ENCODE measurements at regions not wholly inside any gene's neighbourhood (a gene's known extent, or its start where the extent isn't known, plus 50 kb on each side); places are given as distances from the start of the nearest gene placed in this dataset.

DNA sequence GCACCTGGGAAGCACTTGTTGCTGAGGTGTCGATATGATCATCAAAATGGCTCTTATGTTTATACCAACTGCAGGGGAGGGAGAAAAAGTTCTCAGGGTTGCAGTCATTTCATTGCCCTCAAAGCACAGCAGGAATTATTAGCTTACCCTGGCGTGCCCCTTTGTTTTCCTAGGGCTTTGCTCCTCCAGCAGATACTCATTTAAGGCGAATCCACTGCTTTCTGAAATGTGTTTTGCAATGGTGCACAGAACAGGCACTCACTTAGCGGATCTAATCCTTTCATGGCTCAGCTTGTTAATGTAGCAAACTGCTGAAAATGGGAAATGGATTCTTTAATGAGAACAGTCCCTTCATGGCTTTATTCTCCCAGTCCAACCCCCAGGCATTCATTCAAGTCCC is 76.7 kb downstream of the NKX2-1 start:
- Histone ChIP-seq H3K4me1 (ENCODE audit: control insufficient read depth in 3 of 3, insufficient read depth in 2 of 3, low read depth in 1 of 3, low read length in 2 of 3) (no peaks in the 10 kb centered on the region), H3K27me3 (ENCODE audit: control insufficient read depth in 3 of 3, insufficient read depth in 3 of 3, low read length in 3 of 3) (peaks cover 0 to 5% (median 0%) of the 10 kb centered on the region in 3 donors), H3K36me3 (ENCODE audit: control insufficient read depth in 3 of 3, insufficient read depth in 2 of 3, low read depth in 1 of 3, low read length in 3 of 3) (no peaks in the 10 kb centered on the region), H3K9me3 (ENCODE audit: control insufficient read depth in 2 of 2, insufficient read depth in 1 of 2, low read depth in 1 of 2, low read length in 1 of 2) (no peaks in the 10 kb centered on the region), H3K27ac (ENCODE audit: low read depth in 1 of 3, low read length in 2 of 3) (no peak overlapping the region), H3K4me3 (ENCODE audit: low read depth in 1 of 3, low read length in 3 of 3) (no peak overlapping the region)
- no peak for DNase-seq
- no peak for FAIRE-seq
- 30 to 38% (median 36%) methylated on average over 4 of the region's 4 CpGs for WGBS, 3 donors

DNA sequence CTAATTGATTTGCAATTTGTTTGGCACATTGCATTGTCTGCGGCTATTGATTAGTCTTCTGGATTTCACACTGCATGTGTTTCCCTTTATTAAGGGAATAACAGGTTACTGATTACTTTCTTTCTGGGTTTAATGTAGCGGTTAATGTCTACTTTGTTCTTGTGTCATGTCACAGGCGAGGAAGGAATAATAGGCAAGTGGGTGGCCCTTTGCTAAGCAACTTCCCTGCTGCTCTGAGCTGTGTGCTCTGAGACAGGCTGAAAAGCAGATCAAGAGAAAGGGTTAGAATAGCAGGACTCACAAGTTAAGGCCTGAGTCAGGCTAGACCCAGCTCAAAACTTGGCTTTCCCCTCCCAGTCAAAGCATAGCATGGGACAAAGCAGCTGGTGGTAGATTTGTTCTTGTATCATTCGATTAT is 77.2 kb downstream of the NKX2-1 start:
- DNase-seq = no peak
- no peak for FAIRE-seq
- 58 to 59% (median 59%) methylated on average over 4 of the region's 4 CpGs for WGBS, 3 donors

DNA sequence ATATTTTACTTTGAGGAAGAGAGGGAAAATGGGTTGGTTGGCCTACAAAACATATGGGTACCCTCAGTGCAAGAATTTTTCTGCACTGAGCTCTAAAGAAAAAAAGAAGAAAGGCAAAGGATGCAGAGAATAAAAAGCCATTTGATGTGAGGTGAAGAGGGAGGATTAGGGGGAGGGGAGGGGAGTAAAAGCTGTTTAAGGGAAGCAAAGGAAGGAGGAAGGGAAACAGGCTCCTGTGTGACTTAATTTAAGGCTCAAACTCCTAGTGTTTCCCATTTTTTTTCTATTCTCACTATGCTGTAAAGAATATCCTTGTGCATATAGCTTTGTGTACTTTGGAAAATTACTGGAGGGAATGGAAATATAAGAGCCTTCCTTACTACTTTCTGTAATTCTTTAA is 78.7 kb downstream of the NKX2-1 start:
- no peak overlapping the region for H3K4me3 ChIP-seq (ENCODE audit: low read depth in 1 of 3, low read length in 3 of 3)
- FAIRE-seq = no peak
- no peak for DNase-seq
- H3K27ac ChIP-seq (ENCODE audit: low read depth in 1 of 3, low read length in 2 of 3) = no peak overlapping the region
- no peaks in the 10 kb centered on the region for H3K36me3 ChIP-seq (ENCODE audit: control insufficient read depth in 3 of 3, insufficient read depth in 2 of 3, low read depth in 1 of 3, low read length in 3 of 3)
- H3K4me1 ChIP-seq (ENCODE audit: control insufficient read depth in 3 of 3, insufficient read depth in 2 of 3, low read depth in 1 of 3, low read length in 2 of 3) = no peaks in the 10 kb centered on the region
- H3K27me3 ChIP-seq (ENCODE audit: control insufficient read depth in 3 of 3, insufficient read depth in 3 of 3, low read length in 3 of 3) = peaks cover 0 to 5% (median 0%) of the 10 kb centered on the region in 3 donors
- no peaks in the 10 kb centered on the region for H3K9me3 ChIP-seq (ENCODE audit: control insufficient read depth in 2 of 2, insufficient read depth in 1 of 2, low read depth in 1 of 2, low read length in 1 of 2)

More for the DNA sequence above, 77.2 kb downstream of the NKX2-1 start:
- Histone ChIP-seq H3K4me1 (ENCODE audit: control insufficient read depth in 3 of 3, insufficient read depth in 2 of 3, low read depth in 1 of 3, low read length in 2 of 3) (no peaks in the 10 kb centered on the region), H3K36me3 (ENCODE audit: control insufficient read depth in 3 of 3, insufficient read depth in 2 of 3, low read depth in 1 of 3, low read length in 3 of 3) (no peaks in the 10 kb centered on the region), H3K9me3 (ENCODE audit: control insufficient read depth in 2 of 2, insufficient read depth in 1 of 2, low read depth in 1 of 2, low read length in 1 of 2) (no peaks in the 10 kb centered on the region), H3K27me3 (ENCODE audit: control insufficient read depth in 3 of 3, insufficient read depth in 3 of 3, low read length in 3 of 3) (peaks cover 0 to 5% (median 0%) of the 10 kb centered on the region in 3 donors), H3K4me3 (ENCODE audit: low read depth in 1 of 3, low read length in 3 of 3) (no peak overlapping the region), H3K27ac (ENCODE audit: low read depth in 1 of 3, low read length in 2 of 3) (no peak overlapping the region)

DNA sequence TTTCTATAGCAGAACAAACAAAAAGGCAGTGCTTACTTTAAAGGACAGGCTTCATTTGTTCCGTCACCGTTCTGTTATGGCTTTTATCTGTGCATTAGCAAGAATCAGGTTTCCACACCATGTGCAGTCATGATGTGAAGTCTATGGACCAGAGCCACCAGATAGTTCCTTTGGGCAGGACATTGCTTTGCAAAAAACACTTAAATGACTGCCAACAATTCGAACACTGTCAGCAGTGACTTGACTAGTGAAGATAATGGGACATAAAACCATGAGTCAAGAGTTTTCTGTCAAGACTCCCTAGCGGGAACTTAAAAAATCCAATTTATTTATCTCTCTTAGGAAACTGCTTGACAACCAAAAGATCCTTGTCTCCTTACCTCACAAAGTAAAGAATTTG is 80.3 kb downstream of the NKX2-1 start:
- Histone ChIP-seq H3K36me3 (ENCODE audit: control insufficient read depth in 3 of 3, insufficient read depth in 2 of 3, low read depth in 1 of 3, low read length in 3 of 3) (no peaks in the 10 kb centered on the region), H3K4me3 (ENCODE audit: low read depth in 1 of 3, low read length in 3 of 3) (no peak overlapping the region), H3K9me3 (ENCODE audit: control insufficient read depth in 2 of 2, insufficient read depth in 1 of 2, low read depth in 1 of 2, low read length in 1 of 2) (no peaks in the 10 kb centered on the region), H3K27ac (ENCODE audit: low read depth in 1 of 3, low read length in 2 of 3) (no peak overlapping the region), H3K4me1 (ENCODE audit: control insufficient read depth in 3 of 3, insufficient read depth in 2 of 3, low read depth in 1 of 3, low read length in 2 of 3) (no peaks in the 10 kb centered on the region), H3K27me3 (ENCODE audit: control insufficient read depth in 3 of 3, insufficient read depth in 3 of 3, low read length in 3 of 3) (peaks cover 0 to 5% (median 0%) of the 10 kb centered on the region in 3 donors)
- no peak for FAIRE-seq
- WGBS, 3 donors = 43 to 50% (median 44%) methylated on average over 4 of the region's 4 CpGs
- no peak for DNase-seq

DNA sequence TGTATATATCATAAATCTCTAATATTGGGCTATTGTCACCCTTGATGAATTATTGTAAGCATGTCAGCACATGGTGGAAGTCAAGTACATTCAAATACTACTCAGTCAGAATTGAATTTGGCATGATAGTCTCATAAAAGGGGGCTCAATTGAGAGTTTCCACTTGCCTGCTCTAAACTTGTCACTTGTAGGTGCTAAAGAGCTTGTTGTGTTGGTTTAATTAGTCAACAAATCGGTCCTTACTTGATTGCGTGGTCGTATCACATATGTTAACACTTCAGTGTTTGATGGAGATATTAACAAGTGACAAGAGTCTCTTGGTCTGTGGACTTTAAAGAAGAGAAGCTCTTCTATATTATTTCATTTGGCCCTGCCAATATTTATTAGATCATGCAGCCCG is 81.1 kb downstream of the NKX2-1 start:
- Histone ChIP-seq H3K36me3 (ENCODE audit: control insufficient read depth in 3 of 3, insufficient read depth in 2 of 3, low read depth in 1 of 3, low read length in 3 of 3) (no peaks in the 10 kb centered on the region), H3K4me1 (ENCODE audit: control insufficient read depth in 3 of 3, insufficient read depth in 2 of 3, low read depth in 1 of 3, low read length in 2 of 3) (no peaks in the 10 kb centered on the region), H3K9me3 (ENCODE audit: control insufficient read depth in 2 of 2, insufficient read depth in 1 of 2, low read depth in 1 of 2, low read length in 1 of 2) (no peaks in the 10 kb centered on the region), H3K27ac (ENCODE audit: low read depth in 1 of 3, low read length in 2 of 3) (no peak overlapping the region), H3K27me3 (ENCODE audit: control insufficient read depth in 3 of 3, insufficient read depth in 3 of 3, low read length in 3 of 3) (peaks cover 0 to 5% (median 0%) of the 10 kb centered on the region in 3 donors), H3K4me3 (ENCODE audit: low read depth in 1 of 3, low read length in 3 of 3) (no peak overlapping the region)
- 56 to 63% (median 58%) methylated on average over 4 of the region's 4 CpGs for WGBS, 3 donors
- FAIRE-seq = no peak
- DNase-seq = no peak

DNA sequence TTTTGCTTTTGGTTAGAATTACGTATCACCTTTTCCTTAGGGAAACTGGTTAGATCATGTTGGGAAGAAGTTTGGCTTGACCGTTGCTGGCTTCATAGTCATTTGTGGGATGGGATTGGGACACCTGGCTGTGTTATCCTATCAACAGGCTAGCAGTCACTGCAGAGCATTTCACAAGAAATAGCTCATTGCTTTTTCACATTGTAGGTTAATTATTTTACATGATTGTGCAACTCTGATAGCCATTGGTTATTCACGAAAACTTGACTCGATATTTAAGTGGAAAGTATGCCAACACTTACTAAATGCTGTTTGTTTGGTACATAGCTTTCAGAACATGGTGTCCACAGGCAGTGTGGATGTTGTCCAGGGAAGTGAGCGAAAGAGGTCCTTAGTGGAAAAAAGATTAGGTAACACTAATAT is 89.4 kb downstream of the NKX2-1 start:
- no peaks in the 10 kb centered on the region for H3K9me3 ChIP-seq (ENCODE audit: control insufficient read depth in 2 of 2, insufficient read depth in 1 of 2, low read depth in 1 of 2, low read length in 1 of 2)
- H3K4me1 ChIP-seq (ENCODE audit: control insufficient read depth in 3 of 3, insufficient read depth in 2 of 3, low read depth in 1 of 3, low read length in 2 of 3) = no peaks in the 10 kb centered on the region
- H3K36me3 ChIP-seq (ENCODE audit: control insufficient read depth in 3 of 3, insufficient read depth in 2 of 3, low read depth in 1 of 3, low read length in 3 of 3) = no peaks in the 10 kb centered on the region
- no peak for FAIRE-seq
- no peak overlapping the region for H3K4me3 ChIP-seq (ENCODE audit: low read depth in 1 of 3, low read length in 3 of 3)
- peaks cover 0 to 2% (median 0%) of the 10 kb centered on the region in 3 donors for H3K27me3 ChIP-seq (ENCODE audit: control insufficient read depth in 3 of 3, insufficient read depth in 3 of 3, low read length in 3 of 3)
- DNase-seq = no peak
- H3K27ac ChIP-seq (ENCODE audit: low read depth in 1 of 3, low read length in 2 of 3) = no peak overlapping the region
- 57 to 67% (median 67%) methylated on average over 5 of the region's 5 CpGs for WGBS, 3 donors

DNA sequence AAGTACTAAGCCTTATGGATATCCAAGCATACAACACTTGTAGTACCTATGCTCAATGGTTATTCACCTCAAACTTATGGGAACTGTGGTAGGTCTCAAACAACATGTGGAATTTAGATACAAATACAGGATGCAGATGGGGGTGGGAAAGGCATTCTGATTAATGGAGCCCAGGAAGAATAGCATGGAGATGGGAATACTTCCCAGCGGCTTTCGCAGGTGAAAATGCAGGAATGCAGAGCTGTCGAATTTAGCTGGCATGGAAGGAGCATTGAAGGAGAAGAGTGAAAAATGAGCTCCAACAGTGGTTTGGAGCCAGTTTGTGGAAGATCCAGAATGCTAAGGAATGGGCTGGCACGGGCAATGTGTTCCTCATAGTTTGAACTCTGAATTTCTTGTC is 89.9 kb downstream of the NKX2-1 start:
- FAIRE-seq (no peak), DNase-seq (no peak)
- Histone ChIP-seq H3K9me3 (ENCODE audit: control insufficient read depth in 2 of 2, insufficient read depth in 1 of 2, low read depth in 1 of 2, low read length in 1 of 2) (no peaks in the 10 kb centered on the region), H3K4me3 (ENCODE audit: low read depth in 1 of 3, low read length in 3 of 3) (no peak overlapping the region), H3K36me3 (ENCODE audit: control insufficient read depth in 3 of 3, insufficient read depth in 2 of 3, low read depth in 1 of 3, low read length in 3 of 3) (no peaks in the 10 kb centered on the region), H3K27ac (ENCODE audit: low read depth in 1 of 3, low read length in 2 of 3) (no peak overlapping the region), H3K4me1 (ENCODE audit: control insufficient read depth in 3 of 3, insufficient read depth in 2 of 3, low read depth in 1 of 3, low read length in 2 of 3) (no peaks in the 10 kb centered on the region), H3K27me3 (ENCODE audit: control insufficient read depth in 3 of 3, insufficient read depth in 3 of 3, low read length in 3 of 3) (peaks cover 0 to 2% (median 0%) of the 10 kb centered on the region in 3 donors)
- 54 to 70% (median 63%) methylated on average over 4 of the region's 4 CpGs for WGBS, 3 donors

DNA sequence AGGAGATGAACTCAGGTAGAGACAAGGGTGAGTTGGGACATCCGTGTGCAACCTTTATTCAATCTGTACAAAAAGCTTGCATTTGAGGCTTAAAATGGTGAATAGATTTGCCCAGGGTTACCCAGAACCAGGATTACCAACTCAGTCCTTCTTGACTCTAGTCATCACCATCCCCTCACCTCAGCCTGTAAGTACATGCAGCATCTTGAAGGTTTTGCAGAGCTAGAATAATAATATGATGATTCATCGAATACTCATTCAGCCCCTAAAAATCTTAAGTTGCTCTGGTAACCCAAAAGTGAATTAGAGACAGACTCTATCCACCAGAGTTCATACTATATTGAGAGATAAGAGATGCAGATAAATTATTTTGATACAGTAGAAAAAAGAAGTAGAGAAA is 90.3 kb downstream of the NKX2-1 start:
- H3K27ac ChIP-seq (ENCODE audit: low read depth in 1 of 3, low read length in 2 of 3) = no peak overlapping the region
- DNase-seq (no peak), FAIRE-seq (no peak)
- H3K9me3 ChIP-seq (ENCODE audit: control insufficient read depth in 2 of 2, insufficient read depth in 1 of 2, low read depth in 1 of 2, low read length in 1 of 2) = no peaks in the 10 kb centered on the region
- WGBS, 3 donors = 76 to 91% (median 83%) methylated on average over 2 of the region's 2 CpGs
- H3K36me3 ChIP-seq (ENCODE audit: control insufficient read depth in 3 of 3, insufficient read depth in 2 of 3, low read depth in 1 of 3, low read length in 3 of 3) = no peaks in the 10 kb centered on the region
- H3K27me3 ChIP-seq (ENCODE audit: control insufficient read depth in 3 of 3, insufficient read depth in 3 of 3, low read length in 3 of 3) = peaks cover 0 to 2% (median 0%) of the 10 kb centered on the region in 3 donors
- H3K4me1 ChIP-seq (ENCODE audit: control insufficient read depth in 3 of 3, insufficient read depth in 2 of 3, low read depth in 1 of 3, low read length in 2 of 3) = no peaks in the 10 kb centered on the region
- no peak overlapping the region for H3K4me3 ChIP-seq (ENCODE audit: low read depth in 1 of 3, low read length in 3 of 3)

DNA sequence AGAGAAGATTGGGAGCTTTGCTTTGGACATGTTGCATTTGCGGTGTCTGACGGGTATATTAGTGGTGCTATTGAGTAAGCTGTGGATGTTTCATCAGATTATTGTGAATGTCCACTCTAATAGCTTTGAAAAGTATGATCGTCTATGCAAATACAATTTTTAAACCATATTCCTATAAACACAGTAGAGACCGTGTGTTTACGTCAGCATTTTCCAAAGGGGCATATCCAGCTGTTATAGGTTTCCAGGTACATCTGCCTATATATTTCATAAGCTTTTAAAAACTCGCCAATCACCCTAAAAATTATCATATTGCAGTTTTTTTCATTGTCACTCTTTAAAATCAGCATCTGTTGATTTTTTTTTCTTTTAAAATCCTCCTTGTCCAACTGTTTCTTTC is 91.7 kb downstream of the NKX2-1 start:
- H3K4me3 ChIP-seq (ENCODE audit: low read depth in 1 of 3, low read length in 3 of 3) = no peak overlapping the region
- no peak for DNase-seq

More for the DNA sequence above, 91.7 kb downstream of the NKX2-1 start:
- Histone ChIP-seq H3K4me1 (ENCODE audit: control insufficient read depth in 3 of 3, insufficient read depth in 2 of 3, low read depth in 1 of 3, low read length in 2 of 3) (no peaks in the 10 kb centered on the region), H3K9me3 (ENCODE audit: control insufficient read depth in 2 of 2, insufficient read depth in 1 of 2, low read depth in 1 of 2, low read length in 1 of 2) (no peaks in the 10 kb centered on the region), H3K27me3 (ENCODE audit: control insufficient read depth in 3 of 3, insufficient read depth in 3 of 3, low read length in 3 of 3) (peaks cover 0 to 2% (median 0%) of the 10 kb centered on the region in 3 donors), H3K27ac (ENCODE audit: low read depth in 1 of 3, low read length in 2 of 3) (no peak overlapping the region), H3K36me3 (ENCODE audit: control insufficient read depth in 3 of 3, insufficient read depth in 2 of 3, low read depth in 1 of 3, low read length in 3 of 3) (no peaks in the 10 kb centered on the region)
- WGBS, 3 donors = 72 to 84% (median 72%) methylated on average over 6 of the region's 6 CpGs
- no peak for FAIRE-seq
